Right hindlimb (tissue), 1 donor: ENCODE measurements at regions not wholly inside any gene's neighbourhood (a gene's known extent, or its start where the extent isn't known, plus 50 kb on each side); places are given as distances from the start of the nearest gene placed in this dataset.

Source experiments
- DNase-seq: peaks from one replicate; pipeline ENCODE4 v3.0.0-alpha.2; 2018

GRCh38 chr20:55782912-55783253 is 222.4 kb downstream of the CBLN4 start:
- DNase-seq: no peak

DNA sequence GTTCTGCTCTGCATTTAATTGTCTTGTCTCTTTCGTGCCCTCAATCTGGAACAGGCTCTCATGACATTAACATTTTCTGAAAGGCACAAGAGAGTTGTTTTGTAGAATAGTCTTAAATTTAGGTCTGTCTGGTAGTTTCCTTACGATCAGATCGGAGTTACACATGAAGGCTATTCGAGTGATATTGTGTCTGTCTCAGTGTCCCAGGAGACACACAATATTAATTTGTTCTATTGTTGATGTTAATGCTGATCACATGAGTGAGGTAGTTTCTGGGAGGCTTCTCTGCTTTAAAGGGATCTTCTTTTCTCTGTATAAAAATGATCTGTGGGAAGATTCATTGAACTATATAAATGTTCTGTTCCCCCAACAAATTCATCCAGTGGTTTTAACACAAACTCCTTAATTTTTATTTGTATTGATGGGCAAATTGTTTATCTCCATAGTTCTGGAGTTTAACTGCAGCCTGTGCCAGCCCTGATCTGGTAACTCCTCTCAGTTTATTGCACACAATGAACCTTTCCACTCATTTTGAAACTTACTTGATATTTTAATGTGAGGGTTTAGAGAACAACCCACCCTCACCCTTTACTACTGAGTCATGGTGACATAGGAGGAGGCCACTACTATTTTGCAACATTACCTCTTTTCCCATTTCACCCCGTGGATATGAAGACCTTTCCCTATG is 223.0 kb downstream of the CBLN4 start:
- no peak for DNase-seq

- DNase-seq: peak; percentile 22
Observed at GRCh38 chr20:55778796-55779195, 226.5 kb downstream of the CBLN4 start.

- no peak for DNase-seq
Observed at GRCh38 chr20:55777641-55778040, 227.7 kb downstream of the CBLN4 start.

DNA sequence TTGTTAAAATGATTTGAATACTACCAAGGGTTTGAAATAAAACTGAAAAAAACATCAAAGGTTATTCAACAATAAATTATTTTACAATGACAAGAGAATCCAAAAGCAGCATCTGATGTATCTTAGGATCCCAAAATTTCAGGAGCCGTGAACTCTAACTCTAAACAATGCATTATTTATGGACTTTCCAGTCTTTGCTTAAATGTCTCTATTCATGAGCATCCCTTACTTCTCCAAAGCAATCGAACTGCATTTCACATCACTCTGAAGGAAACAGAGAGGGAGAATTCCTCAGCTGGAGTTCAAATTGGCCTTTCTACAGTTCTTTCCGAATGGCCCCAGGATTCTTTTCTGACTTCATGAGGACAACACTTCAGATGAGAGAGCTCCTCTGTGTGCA is 229.1 kb downstream of the CBLN4 start:
- DNase-seq: no peak

DNA sequence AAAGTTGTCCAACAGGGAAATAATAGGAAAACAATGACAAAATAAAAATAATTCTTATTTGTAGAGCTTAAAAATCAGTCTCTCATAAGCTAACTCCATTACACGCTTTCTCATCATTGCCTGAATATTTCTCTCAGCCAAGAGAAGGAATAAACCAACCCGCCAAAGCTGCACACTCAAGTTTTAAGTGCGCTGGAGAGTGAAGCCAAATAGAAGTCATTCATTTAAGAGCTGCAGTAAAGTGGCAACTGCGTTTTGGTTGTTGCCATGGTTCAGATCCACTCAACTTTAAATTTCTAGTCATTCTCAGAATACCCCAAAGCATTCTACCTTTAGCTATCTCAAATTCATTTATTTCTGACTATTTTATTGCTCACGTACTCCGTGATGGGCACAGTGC is 230.7 kb downstream of the CBLN4 start:
- no peak for DNase-seq

- DNase-seq: no peak
Observed at GRCh38 chr20:55761797-55762196, 243.5 kb downstream of the CBLN4 start.

DNA sequence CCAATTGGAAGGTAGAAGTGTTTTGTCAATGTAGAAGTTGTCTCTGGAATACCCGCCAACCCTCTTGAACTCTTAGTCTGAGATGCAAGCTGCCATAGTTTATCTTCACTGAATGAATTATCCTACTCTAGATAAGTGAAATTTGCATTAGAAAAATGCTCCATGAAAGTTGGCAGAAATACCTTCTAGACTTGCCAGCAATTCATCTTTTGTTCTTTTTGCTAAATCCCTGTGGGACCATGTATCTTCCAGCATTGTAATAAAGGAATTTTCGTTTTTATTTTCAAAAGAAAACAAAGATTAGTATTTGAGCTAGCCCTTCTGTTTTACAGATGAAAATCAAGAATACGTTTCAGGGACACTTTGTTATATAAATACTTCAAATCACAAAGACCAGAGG is 244.2 kb downstream of the CBLN4 start:
- no peak for DNase-seq

DNA sequence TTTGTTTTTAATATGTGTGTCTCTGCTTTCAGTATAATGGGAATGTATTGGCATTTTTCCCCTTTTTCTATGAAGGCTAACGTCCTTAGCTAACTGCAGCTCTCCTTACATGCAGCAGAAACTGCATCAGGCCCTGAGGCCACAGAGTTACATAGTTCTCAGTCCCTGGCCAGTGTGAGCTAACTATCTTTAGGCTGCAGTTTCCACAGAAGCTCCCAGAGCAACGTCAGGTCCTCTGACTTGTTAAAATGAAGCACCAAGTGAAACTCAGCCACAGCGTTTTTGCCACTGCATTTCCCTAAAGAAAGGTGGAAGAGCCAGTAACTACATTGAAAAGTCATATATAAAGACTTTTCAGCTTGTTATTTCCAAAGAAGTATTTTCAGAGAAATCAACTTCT is 244.7 kb downstream of the CBLN4 start:
- peak; percentile 44 for DNase-seq

GRCh38 chr20:55755861-55756260 is 249.5 kb downstream of the CBLN4 start:
- DNase-seq: no peak

GRCh38 chr20:55755411-55755810 is 249.9 kb downstream of the CBLN4 start:
- no peak for DNase-seq

DNA sequence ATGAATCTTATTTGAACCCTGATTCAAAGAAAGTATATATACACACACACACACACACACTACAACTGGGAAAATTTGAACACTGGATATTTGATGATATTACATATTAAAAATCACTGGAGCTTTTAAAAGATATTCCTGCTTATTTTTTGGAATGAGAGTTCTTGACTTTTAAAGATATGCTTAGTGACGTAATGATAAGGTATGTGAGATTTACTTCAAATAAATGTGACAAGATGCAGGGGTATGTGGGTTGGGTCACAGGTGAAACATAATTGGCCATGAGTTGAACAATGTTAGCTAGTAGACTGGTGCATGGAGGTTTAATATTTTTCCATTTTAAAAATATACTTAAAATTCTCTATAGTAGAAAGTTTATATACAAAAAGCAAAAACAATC is 258.6 kb downstream of the CBLN4 start:
- no peak for DNase-seq

GRCh38 chr20:55745840-55746239 is 259.5 kb downstream of the CBLN4 start:
- no peak for DNase-seq

- no peak for DNase-seq
Observed at GRCh38 chr20:55744896-55745295, 260.4 kb downstream of the CBLN4 start.

DNA sequence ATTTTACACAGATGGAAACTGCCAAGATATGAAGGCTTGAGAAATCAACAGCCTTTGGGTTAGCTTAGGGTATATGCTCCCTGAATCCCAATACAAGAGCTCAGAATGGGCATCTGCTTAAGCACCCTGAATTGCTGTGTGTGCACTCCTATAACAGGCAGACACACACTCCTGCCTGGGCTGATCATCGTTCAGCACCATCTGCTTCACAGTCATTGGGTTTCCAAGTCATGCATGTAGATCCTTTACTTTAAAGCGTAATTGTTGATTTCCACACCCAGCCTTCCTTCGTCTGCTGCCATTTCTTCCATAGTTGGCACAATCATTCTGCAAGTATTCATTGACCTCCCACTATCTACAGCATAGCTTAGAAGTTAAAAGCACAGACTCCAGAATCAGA is 263.5 kb downstream of the CBLN4 start:
- DNase-seq: no peak

DNA sequence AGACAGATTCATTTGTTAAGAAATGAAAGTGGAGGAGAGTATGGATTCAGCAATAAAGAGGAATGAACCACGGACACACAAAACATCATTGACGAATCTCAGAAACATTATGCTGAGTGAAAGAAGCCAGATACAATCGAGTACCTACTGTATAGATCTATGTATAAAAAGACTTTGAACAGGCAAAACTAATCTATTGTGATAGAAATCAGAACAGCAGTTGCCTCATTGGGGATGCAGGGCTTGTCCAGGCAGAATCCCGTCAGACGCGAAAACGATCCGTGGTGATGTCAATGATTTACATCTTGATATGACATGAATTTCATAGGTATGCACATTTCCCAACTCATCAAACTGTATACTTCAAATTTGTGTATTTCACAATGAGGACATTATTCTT is 265.2 kb downstream of the CBLN4 start:
- no peak for DNase-seq

DNA sequence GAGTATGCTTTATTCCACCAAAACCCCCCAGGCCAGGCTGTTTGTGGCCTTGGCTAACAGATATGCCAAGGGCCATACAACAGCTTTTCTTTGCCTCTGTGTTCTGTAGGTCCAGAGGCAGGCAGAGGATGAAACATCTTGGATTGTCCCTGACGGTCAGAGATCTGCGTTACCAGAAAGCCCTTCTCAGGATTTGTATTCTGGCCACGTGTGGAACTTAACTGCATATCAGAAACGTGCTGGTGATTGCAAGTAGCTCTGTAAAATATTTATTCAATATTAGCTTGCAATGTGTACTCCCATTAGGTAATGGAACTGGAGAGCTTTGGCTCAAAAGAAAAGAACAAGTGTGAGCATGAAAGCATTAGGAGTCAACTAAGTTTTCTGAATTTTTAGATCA is 275.0 kb downstream of the CBLN4 start:
- no peak for DNase-seq

- no peak for DNase-seq
Observed at GRCh38 chr20:55714736-55715135, 290.6 kb downstream of the CBLN4 start.

- DNase-seq: no peak
Observed at GRCh38 chr20:55714082-55714481, 291.2 kb downstream of the CBLN4 start.

GRCh38 chr20:55704458-55704857 is 300.9 kb downstream of the CBLN4 start:
- DNase-seq: no peak

DNA sequence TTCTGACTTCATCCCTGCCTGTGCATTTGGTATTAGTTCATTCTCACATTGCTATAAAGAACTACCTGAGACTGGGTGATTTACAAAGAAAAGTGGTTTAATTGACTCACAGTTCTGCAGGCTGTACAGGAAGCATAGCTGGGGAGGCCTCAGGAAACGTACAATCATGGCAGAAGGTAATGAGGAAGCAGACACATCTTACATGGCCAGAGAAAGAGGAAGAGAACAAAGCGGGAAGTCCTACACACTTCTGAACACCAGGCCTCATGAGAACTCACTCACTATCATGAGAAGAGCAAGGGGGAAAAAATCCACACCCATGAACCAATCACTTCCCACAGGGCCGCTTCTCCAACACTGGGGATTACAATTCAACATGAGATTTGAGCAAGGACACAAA is 303.9 kb downstream of the CBLN4 start:
- DNase-seq: no peak

GRCh38 chr20:55696520-55696919 is 308.8 kb downstream of the CBLN4 start:
- no peak for DNase-seq

DNA sequence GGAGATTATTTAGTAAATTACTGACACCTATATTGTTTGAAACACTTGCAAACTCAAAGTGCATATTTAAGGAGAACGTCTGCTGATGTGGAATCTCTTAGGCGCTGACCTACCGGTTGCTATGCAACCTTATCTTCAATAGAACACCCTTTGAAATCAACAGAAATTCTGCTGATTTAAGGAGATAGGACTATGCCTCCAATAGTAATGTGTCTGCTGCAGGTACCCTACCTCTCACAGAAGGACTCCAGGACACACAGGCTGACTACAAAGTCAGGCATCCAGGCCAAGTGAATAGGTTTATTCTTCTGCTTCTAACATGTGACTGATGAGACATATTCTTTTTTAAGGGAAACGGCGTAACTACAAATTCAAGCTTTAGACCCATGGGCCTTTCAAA is 311.7 kb downstream of the CBLN4 start:
- no peak for DNase-seq

DNA sequence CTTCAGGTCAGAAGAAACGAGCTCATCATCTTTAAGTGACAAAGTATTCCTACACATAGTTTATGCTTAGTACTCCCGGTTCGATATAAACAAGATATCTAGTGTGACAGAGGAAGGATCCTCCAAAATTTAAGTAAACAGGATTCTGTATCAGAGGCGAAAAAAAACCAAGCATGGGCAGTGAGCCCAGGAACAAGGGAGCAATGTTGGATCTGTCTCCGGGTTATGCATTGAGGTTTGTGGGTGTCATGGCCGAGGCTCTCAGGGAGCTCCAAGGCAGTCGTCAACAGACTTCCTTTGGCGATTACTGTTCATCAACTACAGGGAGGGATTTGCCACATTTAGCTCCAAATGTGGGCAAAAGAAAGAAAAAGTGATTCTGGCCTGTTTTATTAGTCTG is 319.5 kb downstream of the CBLN4 start:
- DNase-seq: no peak

DNA sequence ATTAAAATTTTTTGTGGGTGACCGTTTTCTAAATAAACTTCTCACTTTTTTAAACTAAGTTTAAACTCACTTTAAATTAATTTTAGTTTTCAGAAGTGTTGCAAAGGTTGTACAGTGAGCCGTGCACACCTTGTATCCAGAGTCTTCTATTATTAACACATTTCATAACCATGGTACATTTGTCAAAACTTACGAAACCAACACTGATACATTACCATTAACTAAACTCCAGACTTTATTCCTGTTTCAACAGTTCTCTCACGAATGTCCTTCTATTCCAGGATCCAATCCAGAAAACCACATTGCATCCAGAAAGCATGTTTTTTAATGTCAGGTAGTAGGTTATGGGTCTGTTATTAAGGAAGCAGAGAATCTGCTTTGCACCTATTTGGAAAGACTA is 319.9 kb downstream of the CBLN4 start:
- no peak for DNase-seq

DNA sequence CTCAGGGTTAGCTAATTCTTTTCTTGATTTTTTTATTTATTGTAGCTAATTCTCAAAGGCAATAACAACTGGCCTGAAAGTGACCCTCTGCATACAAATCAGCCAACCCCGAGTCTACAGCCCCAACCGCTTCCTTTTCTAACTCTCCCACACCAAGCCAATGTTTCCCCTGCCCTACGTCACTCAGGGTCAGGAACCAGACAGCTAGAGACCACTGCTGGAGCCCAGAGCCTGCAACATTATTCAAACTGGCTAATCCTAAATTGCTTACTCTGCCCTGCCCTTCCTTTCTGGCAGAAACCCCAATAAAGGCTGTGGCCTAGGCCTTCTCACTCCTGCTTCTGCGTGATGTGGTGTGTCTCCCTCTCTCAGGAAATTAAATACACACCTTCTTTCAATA is 320.7 kb downstream of the CBLN4 start:
- DNase-seq: peak; percentile 20
